D721Med (cell line): ENCODE measurements at regions not wholly inside any gene's neighbourhood (a gene's known extent, or its start where the extent isn't known, plus 50 kb on each side); places are given as distances from the start of the nearest gene placed in this dataset.

Experiments
- DNase-seq: peaks from one replicate; pipeline ENCODE4 v3.0.0; 2011; ENCODE audit warnings: low spot score; ENCODE audit not compliant: insufficient read length
- FAIRE-seq: peaks from 2 replicates; lab custom pipeline; 2011; peaks lifted over from hg19 to GRCh38; lab: Jason Lieb, UNC
- TF ChIP-seq, protein P1 (sequence below): IDR thresholded peaks from 2 replicates; pipeline ENCODE4 v1.5.1; 2012; ENCODE audit warnings: mild to moderate bottlenecking, control low read depth; ENCODE audit not compliant: insufficient read depth; ENCODE audit errors: missing control alignments

DNA sequence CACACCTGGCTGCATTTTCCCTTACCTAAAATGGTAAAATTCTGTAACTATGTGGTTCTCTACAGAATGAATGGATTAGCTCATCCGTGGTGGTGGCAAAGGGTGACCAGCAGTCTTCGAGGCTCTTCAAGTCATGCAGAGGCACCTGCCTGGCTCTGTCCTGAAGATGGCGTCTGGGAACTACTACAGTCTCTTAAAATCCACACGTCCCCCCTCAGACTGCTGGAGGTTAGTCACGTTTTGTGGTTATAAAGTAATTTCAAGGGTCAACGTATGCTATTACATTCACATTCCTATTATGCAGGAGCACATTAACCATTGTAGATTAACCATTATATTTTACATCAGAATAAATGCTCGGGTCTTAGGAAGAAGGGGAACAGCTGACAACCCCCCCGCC is 616.7 kb downstream of the GALR1 start:
- DNase-seq (no peak), FAIRE-seq (no peak)
- TF ChIP-seq, protein P1, sequence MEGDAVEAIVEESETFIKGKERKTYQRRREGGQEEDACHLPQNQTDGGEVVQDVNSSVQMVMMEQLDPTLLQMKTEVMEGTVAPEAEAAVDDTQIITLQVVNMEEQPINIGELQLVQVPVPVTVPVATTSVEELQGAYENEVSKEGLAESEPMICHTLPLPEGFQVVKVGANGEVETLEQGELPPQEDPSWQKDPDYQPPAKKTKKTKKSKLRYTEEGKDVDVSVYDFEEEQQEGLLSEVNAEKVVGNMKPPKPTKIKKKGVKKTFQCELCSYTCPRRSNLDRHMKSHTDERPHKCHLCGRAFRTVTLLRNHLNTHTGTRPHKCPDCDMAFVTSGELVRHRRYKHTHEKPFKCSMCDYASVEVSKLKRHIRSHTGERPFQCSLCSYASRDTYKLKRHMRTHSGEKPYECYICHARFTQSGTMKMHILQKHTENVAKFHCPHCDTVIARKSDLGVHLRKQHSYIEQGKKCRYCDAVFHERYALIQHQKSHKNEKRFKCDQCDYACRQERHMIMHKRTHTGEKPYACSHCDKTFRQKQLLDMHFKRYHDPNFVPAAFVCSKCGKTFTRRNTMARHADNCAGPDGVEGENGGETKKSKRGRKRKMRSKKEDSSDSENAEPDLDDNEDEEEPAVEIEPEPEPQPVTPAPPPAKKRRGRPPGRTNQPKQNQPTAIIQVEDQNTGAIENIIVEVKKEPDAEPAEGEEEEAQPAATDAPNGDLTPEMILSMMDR = no peak

DNA sequence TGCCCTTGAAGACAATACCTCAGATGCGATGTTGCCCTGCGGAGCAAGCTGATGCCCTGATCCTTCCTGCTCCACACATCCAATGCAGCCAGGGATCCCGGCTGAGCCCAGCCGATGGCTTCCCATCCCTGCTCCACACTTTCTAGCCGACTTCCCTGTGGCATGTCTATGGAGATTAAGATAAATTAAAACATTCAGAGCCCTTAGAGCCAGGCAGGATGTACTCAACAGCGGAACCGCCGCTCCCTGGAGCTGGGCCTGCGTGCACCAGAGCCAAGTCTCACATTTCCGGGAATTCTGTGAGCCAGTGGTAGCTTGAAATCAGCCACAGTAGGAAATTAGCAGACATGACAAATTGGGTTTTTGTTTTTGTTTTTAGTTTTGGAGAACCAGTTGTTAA is 620.6 kb downstream of the GALR1 start:
- FAIRE-seq (no peak), DNase-seq (peak; percentile 9)
- TF ChIP-seq, protein P1 = no peak

DNA sequence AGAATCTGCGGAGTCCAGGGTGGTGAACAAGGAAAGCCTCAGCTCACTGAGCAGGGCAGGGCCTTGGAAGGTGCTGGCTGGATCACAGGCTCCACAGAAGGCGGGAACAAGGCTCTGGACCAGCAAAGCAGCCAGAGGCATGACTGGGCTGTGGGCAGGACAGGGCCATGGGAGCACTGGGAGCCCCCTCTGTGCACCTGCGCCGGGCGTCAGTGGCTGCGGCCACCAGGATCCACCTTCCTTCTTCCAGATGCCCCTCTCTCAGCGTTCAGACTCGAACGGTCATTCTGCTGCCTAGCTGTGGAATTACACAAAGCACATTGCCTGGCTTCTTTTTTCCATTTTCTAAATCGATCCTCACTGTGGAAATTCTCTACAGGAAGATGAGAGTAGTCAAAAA is 621.2 kb downstream of the GALR1 start:
- peak; percentile 16 for DNase-seq
- FAIRE-seq = no peak
- TF ChIP-seq, protein P1 = no peak

DNA sequence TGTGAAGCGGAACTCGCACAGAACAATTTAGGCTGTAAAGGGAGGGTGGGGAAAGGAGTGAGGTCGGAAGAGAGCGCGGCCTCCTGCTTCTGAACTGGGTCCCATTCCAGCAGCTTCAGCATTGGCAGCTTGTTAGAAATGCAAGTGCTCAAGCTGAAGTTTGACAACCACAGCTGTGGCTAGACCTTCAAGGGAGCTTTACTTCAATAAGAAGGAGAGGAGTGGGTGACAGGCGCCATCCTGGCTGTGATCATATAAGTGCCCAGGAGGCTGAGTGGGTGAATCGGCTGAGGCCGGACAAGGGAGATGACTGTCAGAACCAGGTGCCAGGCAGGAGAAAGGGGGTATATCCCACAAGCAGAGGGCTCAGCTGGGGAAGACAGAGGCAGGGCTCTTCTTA is 622.5 kb downstream of the GALR1 start:
- FAIRE-seq (no peak), DNase-seq (no peak)
- TF ChIP-seq, protein P1 = no peak

DNA sequence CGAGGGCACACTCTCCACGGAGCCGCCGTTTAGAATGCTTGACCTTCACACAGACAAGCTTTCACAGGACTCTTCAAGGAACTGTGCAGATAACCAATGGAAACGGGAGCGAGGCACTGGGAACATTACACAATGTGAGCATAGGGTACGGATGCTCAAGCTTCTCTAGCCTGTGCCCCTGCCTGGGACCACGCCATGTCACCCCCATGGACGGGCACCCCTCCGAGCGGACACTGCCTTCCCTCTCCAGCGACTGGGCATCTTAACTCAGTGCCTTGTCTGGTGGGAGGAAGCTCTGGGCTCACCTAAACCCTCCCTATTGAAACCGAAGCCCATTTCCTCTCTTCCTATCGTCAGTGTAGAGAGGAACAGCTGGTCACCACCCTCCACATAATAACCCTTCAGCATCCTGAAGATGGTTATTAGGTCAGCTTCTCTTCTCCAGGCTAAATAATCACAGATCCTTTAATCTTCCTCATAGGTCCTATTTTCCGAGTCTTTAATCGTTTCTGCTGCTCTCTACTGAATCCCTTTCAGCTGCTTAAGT is 626.7 kb downstream of the GALR1 start:
- DNase-seq (no peak), FAIRE-seq (no peak)
- TF ChIP-seq, protein P1 = no peak

DNA sequence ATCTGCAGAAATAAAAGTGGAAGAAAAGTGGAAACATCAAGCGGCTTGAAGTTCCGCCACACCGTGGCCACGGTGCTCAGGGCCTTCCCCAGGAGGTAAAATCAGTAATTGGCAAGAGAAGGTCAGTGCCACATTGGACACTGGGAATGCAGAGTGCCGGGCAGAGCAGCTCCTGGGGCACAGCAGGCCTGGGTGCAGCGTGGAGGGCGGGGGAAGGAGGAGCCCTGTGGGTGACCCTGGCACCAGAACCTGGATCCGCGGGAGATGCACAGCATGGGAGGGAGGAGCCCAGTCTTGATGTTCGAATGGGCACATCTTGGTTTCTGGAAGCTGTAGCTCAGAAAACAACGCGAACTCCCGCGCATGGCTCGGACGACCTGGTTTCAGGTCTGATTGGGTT is 630.2 kb downstream of the GALR1 start:
- DNase-seq (no peak), FAIRE-seq (no peak)
- TF ChIP-seq, protein P1 = no peak

DNA sequence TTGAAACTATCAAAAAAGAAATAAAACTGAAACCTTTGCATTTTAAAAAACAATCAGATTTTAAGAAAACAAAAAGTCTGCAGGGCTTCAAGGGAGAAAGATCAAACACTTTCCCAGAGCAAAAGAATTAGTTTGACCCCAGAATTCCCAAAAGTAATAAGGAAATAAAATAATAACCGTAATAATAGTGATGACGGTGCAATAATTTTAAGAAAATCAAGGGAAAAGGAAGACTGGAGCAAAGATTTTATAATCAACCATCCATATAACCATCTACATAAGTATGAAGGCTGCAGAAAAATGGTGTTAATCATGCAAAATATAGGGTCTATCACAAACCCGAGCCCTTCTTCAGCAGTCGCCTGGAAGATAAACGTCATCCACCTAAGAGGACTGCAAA is 634.8 kb downstream of the GALR1 start:
- FAIRE-seq (no peak), DNase-seq (no peak)
- TF ChIP-seq, protein P1 = no peak
